ENCODE measurements at regions not wholly inside any gene's neighbourhood (a gene's known extent, or its start where the extent isn't known, plus 50 kb on each side); places are given as distances from the start of the nearest gene placed in this dataset.

DNA sequence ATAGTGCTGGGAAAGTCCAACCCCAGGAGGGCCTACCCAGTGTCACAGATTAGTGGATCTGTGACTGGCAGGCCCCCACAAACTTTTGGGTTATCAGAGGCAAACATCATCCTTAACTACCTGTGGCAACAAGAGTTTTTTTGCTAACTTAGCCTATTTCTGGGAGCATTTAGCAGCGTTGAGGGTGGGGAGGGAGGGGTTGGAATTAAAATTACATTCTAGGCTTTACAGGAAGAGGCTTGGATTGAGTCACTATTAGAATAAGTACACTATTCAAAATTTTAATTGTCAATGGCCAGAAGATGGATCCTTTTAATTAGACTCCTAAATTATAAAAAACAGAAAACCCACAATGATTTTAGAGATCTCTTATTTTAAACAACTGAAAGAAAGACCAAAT, 267.9 kb upstream of the NPSR1 start:
- no peak for TF ChIP-seq POLR2A (IDR thresholded peaks at IDR 0.05)
- TF ChIP-seq, protein P1, sequence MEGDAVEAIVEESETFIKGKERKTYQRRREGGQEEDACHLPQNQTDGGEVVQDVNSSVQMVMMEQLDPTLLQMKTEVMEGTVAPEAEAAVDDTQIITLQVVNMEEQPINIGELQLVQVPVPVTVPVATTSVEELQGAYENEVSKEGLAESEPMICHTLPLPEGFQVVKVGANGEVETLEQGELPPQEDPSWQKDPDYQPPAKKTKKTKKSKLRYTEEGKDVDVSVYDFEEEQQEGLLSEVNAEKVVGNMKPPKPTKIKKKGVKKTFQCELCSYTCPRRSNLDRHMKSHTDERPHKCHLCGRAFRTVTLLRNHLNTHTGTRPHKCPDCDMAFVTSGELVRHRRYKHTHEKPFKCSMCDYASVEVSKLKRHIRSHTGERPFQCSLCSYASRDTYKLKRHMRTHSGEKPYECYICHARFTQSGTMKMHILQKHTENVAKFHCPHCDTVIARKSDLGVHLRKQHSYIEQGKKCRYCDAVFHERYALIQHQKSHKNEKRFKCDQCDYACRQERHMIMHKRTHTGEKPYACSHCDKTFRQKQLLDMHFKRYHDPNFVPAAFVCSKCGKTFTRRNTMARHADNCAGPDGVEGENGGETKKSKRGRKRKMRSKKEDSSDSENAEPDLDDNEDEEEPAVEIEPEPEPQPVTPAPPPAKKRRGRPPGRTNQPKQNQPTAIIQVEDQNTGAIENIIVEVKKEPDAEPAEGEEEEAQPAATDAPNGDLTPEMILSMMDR (IDR thresholded peaks at IDR 0.05), result no peak

All from testis (tissue), 2 donors.